PC-3 (cell line): ENCODE measurements at regions not wholly inside any gene's neighbourhood (a gene's known extent, or its start where the extent isn't known, plus 50 kb on each side); places are given as distances from the start of the nearest gene placed in this dataset.

Experiments
- ATAC-seq: fragments of 200-7000 bp; cut with Tn5 transposase; 2 replicates; pipeline ENCODE4 v1.9.1; 2020; ENCODE audit warnings: mild to moderate bottlenecking, moderate library complexity
- BruUV-seq: library from RNA; stranded (reverse); fragments of 400-500 nt; replicated peaks from 2 replicates; lab custom pipeline; 2021; lab: Mats Ljungman, UMichigan
- CTCF ChIA-PET: fragments of 300-600 bp; sonication (Branson Sonifier 250); formaldehyde crosslinking; loops from one replicate; lab custom pipeline; 2022; ENCODE audit warnings: antibody characterized with exemption; lab: Charles Lee
- POLR2A ChIA-PET: fragments of 300-600 bp; sonication (Branson Sonifier 250); formaldehyde crosslinking; loops from one replicate; lab custom pipeline; 2022; ENCODE audit warnings: antibody characterized with exemption; ENCODE audit not compliant: unreplicated experiment; lab: Charles Lee
- DNase-seq: peaks from one replicate; pipeline ENCODE4 v3.0.0-alpha.2; 2015
- H2AFZ ChIP-seq: fragments of 300-600 bp; sonication (generic); 2 replicates; pipeline ENCODE4 v1.6.0; 2016; ENCODE audit warnings: antibody characterized with exemption, low read length
- H3F3A ChIP-seq: fragments of 300-600 bp; sonication (generic); one replicate; pipeline ENCODE4 v1.6.0; 2017; ENCODE audit warnings: antibody characterized with exemption, low read length, control low read depth, mild to moderate bottlenecking; ENCODE audit not compliant: unreplicated experiment
- H3K27ac ChIP-seq: fragments of 300-600 bp; sonication (generic); 2 replicates; pipeline ENCODE4 v1.5.1; 2016; ENCODE audit warnings: mild to moderate bottlenecking, low read length
- H3K27me3 ChIP-seq: fragments of 300-600 bp; sonication (generic); 2 replicates; pipeline ENCODE4 v1.6.1; 2016; ENCODE audit warnings: low read length, mixed read lengths
- H3K36me3 ChIP-seq: fragments of 300-600 bp; sonication (generic); 2 replicates; pipeline ENCODE4 v1.6.1; 2016; ENCODE audit warnings: low read depth, mixed run types, low read length, mixed read lengths
- H3K4me1 ChIP-seq: fragments of 300-600 bp; sonication (generic); 2 replicates; pipeline ENCODE4 v1.5.1; 2016; ENCODE audit warnings: low read length; ENCODE audit not compliant: insufficient read depth
- H3K4me2 ChIP-seq: fragments of 300-600 bp; sonication (generic); 2 replicates; pipeline ENCODE4 v1.6.0; 2016; ENCODE audit warnings: low read length
- H3K4me3 ChIP-seq: fragments of 300-600 bp; sonication (generic); 2 replicates; pipeline ENCODE4 v1.5.1; 2016; ENCODE audit warnings: mild to moderate bottlenecking, low read length, mixed read lengths
- H3K79me2 ChIP-seq: fragments of 300-600 bp; sonication (generic); 2 replicates; pipeline ENCODE4 v1.6.1; 2017; ENCODE audit warnings: low read length, mixed read lengths
- H3K9ac ChIP-seq: fragments of 300-600 bp; sonication (generic); 2 replicates; pipeline ENCODE4 v1.6.0; 2016; ENCODE audit warnings: mild to moderate bottlenecking, low read length
- H3K9me2 ChIP-seq: fragments of 300-600 bp; sonication (generic); replicated peaks from 2 replicates; pipeline ENCODE4 v1.6.1; 2016; ENCODE audit warnings: mixed run types, low read length, mixed read lengths
- H3K9me3 ChIP-seq: fragments of 300-600 bp; sonication (generic); 2 replicates; pipeline ENCODE4 v1.6.1; 2016; ENCODE audit warnings: low read length, mixed read lengths
- H4K20me1 ChIP-seq: fragments of 300-600 bp; sonication (generic); 2 replicates; pipeline ENCODE4 v1.6.1; 2016; ENCODE audit warnings: low read length, mixed read lengths
- EZH2 ChIP-seq: fragments of 300-600 bp; sonication (generic); IDR thresholded peaks from one replicate; pipeline ENCODE4 v1.6.1; 2017; ENCODE audit warnings: antibody characterized with exemption, mild to moderate bottlenecking, low read length; ENCODE audit not compliant: unreplicated experiment
- EZH2phosphoT487 ChIP-seq: fragments of 300-600 bp; sonication (generic); IDR thresholded peaks from 2 replicates; pipeline ENCODE4 v1.6.1; 2018; ENCODE audit warnings: mild to moderate bottlenecking, antibody characterized with exemption, low read length, borderline replicate concordance
- intact Hi-C: fragments of 100-400 bp; cut with micrococcal nuclease; formaldehyde crosslinking; loops from 2 replicates; pipeline ENCODE4 v1.9.0; 2023
- TF ChIP-seq, protein P1 (sequence below): fragments of 300-600 bp; sonication (generic); conservative IDR thresholded peaks from 2 replicates; pipeline ENCODE4 v1.5.1; 2017; ENCODE audit warnings: antibody characterized with exemption, low read depth, mild to moderate bottlenecking, low read length

- Histone ChIP-seq H3K27ac (no peak overlapping the region), H3F3A (no peaks in the 10 kb centered on the region), H3K9me2 (no peaks in the 10 kb centered on the region), H2AFZ (no peak overlapping the region), H3K4me3 (no peak overlapping the region), H4K20me1 (no peaks in the 10 kb centered on the region), H3K4me2 (no peak overlapping the region), H3K36me3 (no peaks in the 10 kb centered on the region), H3K9me3 (no peaks in the 10 kb centered on the region), H3K27me3 (no peaks in the 10 kb centered on the region), H3K9ac (no peak overlapping the region), H3K79me2 (no peaks in the 10 kb centered on the region), H3K4me1 (peaks cover 7% of the 10 kb centered on the region; the same call in 1 of the 2 replicates)
- intact Hi-C loops = no loop called here
- ATAC-seq = no peak
- no TSS peak for BruUV-seq
- TF ChIP-seq EZH2phosphoT487 (no peak), EZH2 (no peak)
- TF ChIP-seq, protein P1, sequence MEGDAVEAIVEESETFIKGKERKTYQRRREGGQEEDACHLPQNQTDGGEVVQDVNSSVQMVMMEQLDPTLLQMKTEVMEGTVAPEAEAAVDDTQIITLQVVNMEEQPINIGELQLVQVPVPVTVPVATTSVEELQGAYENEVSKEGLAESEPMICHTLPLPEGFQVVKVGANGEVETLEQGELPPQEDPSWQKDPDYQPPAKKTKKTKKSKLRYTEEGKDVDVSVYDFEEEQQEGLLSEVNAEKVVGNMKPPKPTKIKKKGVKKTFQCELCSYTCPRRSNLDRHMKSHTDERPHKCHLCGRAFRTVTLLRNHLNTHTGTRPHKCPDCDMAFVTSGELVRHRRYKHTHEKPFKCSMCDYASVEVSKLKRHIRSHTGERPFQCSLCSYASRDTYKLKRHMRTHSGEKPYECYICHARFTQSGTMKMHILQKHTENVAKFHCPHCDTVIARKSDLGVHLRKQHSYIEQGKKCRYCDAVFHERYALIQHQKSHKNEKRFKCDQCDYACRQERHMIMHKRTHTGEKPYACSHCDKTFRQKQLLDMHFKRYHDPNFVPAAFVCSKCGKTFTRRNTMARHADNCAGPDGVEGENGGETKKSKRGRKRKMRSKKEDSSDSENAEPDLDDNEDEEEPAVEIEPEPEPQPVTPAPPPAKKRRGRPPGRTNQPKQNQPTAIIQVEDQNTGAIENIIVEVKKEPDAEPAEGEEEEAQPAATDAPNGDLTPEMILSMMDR = no peak
- DNase-seq = no peak
- CTCF ChIA-PET = no interaction called here
- POLR2A ChIA-PET = no interaction called here
These were observed 65.2 kb downstream of the EDN1 start for GRCh38 chr6:12355354-12355753.

DNA sequence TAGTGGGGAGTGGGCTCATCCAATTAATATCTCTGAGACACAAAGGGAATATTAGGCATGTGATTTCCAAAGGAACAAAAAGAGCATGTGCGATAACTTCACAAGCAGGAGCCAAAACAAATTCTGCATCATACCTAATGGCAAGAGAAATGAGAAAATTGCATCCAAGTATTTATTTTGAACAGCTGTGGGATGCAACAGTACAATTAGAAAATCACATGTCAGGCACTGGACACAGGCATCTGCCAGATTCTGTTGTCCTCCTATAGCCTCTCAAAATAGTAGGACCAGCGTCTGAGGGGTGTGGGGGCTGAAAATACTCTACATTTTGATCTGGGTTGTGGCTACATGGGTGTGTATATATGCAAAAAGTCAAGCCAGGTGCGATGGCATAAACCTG is 66.3 kb downstream of the EDN1 start:
- H3K4me1 ChIP-seq = no peaks in the 10 kb centered on the region
- H2AFZ ChIP-seq = no peak overlapping the region
- no peaks in the 10 kb centered on the region for H4K20me1 ChIP-seq
- no peaks in the 10 kb centered on the region for H3K79me2 ChIP-seq
- intact Hi-C loops = no loop called here
- H3K4me3 ChIP-seq = no peak overlapping the region
- no peak overlapping the region for H3K4me2 ChIP-seq
- H3F3A ChIP-seq = no peaks in the 10 kb centered on the region
- H3K9me2 ChIP-seq = no peaks in the 10 kb centered on the region
- DNase-seq (no peak), ATAC-seq (no peak)
- H3K27me3 ChIP-seq = no peaks in the 10 kb centered on the region
- ChIA-PET POLR2A (no interaction called here), CTCF (no interaction called here)
- H3K9me3 ChIP-seq = no peaks in the 10 kb centered on the region
- BruUV-seq = no TSS peak
- H3K36me3 ChIP-seq = no peaks in the 10 kb centered on the region
- TF ChIP-seq, protein P1 = no peak
- TF ChIP-seq EZH2 (no peak), EZH2phosphoT487 (no peak)
- no peak overlapping the region for H3K27ac ChIP-seq
- H3K9ac ChIP-seq = no peak overlapping the region

DNA sequence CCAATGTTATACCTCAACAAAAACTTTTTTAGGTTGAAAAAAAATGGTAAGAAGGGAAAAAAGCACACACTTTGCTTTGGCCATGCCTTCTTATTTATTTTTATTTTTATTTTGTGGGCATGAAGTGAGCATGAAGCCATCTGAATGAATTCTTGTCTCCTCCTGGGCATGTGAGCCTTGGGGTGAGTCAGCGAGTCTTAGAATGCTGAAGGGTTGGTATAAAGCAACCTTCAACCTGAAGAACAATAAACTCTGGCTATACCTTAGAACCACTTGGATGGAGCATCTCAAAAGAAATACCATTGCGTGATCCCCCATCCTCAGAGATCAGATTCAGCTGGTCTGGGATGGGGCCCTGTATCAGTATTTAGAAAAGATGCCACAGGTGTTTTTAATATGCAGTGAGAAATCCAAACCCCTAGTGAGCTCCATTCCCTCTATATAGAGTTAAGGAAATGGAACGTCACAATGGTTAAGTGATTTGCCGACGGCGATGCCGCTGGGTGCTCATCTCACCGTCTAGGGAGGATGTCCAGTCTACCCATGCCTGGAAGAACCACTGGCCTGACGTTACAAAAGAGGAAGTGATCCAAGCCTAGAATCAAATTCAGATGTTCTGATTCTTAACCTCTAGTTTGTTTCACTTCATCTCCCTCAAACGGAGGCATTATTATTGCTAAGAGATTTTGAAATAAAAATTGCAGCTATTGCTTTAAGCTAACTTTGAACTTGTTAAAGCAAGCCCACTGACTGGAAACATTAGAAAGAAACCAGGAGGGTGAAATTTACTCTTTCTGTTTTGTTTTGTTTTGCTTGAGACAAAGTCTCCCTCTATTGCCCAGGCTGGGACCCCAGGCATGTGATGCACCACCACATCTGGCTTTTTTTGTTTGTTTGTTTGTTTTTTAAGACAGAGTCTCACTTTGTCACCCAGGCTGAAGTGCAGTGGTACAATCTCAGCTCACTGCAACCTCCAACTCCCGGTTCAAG is 67.1 kb downstream of the EDN1 start:
- Histone ChIP-seq H3F3A (no peaks in the 10 kb centered on the region), H4K20me1 (no peaks in the 10 kb centered on the region), H3K36me3 (no peaks in the 10 kb centered on the region), H3K9ac (no peak overlapping the region), H3K27me3 (no peaks in the 10 kb centered on the region), H3K9me3 (no peaks in the 10 kb centered on the region), H3K4me2 (no peak overlapping the region), H3K27ac (no peak overlapping the region), H3K79me2 (no peaks in the 10 kb centered on the region), H3K4me3 (no peak overlapping the region), H3K4me1 (no peaks in the 10 kb centered on the region), H3K9me2 (no peaks in the 10 kb centered on the region), H2AFZ (no peak overlapping the region)
- POLR2A ChIA-PET = no interaction called here
- TF ChIP-seq EZH2 (no peak), EZH2phosphoT487 (no peak)
- TF ChIP-seq, protein P1 = no peak
- BruUV-seq = no TSS peak
- intact Hi-C loops = no loop called here
- ATAC-seq (no peak), DNase-seq (no peak)
- CTCF ChIA-PET = no interaction called here
